T-cell (primary cell): ENCODE measurements at regions not wholly inside any gene's neighbourhood (a gene's known extent, or its start where the extent isn't known, plus 50 kb on each side); places are given as distances from the start of the nearest gene placed in this dataset.

Experiments used
- ATAC-seq, 4 experiments: fragments of 200-7000 bp in 3 of 4; fragments of 150-1000 bp in 1 of 4; cut with Tn5 transposase; replicated peaks in 1 of 4; 1 replicate in 3 of 4; 2 replicates in 1 of 4; pipeline ENCODE4 v1.10.0; 2021; ENCODE audit warnings: moderate library complexity in 3 of 4, mild to moderate bottlenecking in 2 of 4, moderate number of reproducible peaks in 1 of 4
- CTCF ChIA-PET, 2 donors: fragments of 300-600 bp; sonication (Branson Sonifier 250); formaldehyde crosslinking; loops; one replicate each; lab custom pipeline; 2022; ENCODE audit warnings: antibody characterized with exemption in 2 of 2; lab: Charles Lee
- POLR2A ChIA-PET, 2 donors: fragments of 300-600 bp; sonication (Branson Sonifier 250); formaldehyde crosslinking; loops; one replicate each; lab custom pipeline; 2022; ENCODE audit warnings: antibody characterized with exemption in 2 of 2; lab: Charles Lee
- DNase-seq, 35 experiments: peaks; one replicate each; pipeline versions ENCODE4 v3.0.0 to v3.0.0-alpha.2; 2013 to 2023
- H3K27ac ChIP-seq: one replicate; pipeline ENCODE4 v1.5.1; 2013; ENCODE audit warnings: low read length
- H3K27me3 ChIP-seq, 2 experiments: replicated peaks in 1 of 2; 1 replicate in 1 of 2; 2 replicates in 1 of 2; pipeline versions ENCODE4 v1.6.1 to v1.7.0; 2013; ENCODE audit warnings: low read length in 1 of 2, mixed read lengths in 1 of 2; ENCODE audit not compliant: control insufficient read depth in 2 of 2, insufficient read depth in 2 of 2; ENCODE audit errors: extremely low read depth in 1 of 2
- H3K36me3 ChIP-seq, 2 donors: 1 replicate in 1 of 2; 2 replicates in 1 of 2; pipeline versions ENCODE4 v1.6.1 to v1.7.0; 2013; ENCODE audit warnings: low read length in 1 of 2; ENCODE audit not compliant: control insufficient read depth in 2 of 2, insufficient read depth in 1 of 2; ENCODE audit errors: extremely low read depth in 1 of 2
- H3K4me1 ChIP-seq, 2 experiments: 1 replicate in 1 of 2; 2 replicates in 1 of 2; pipeline versions ENCODE4 v1.6.1 to v1.7.0; 2013; ENCODE audit warnings: low read length in 2 of 2, mixed read lengths in 1 of 2; ENCODE audit not compliant: insufficient read depth in 2 of 2, control insufficient read depth in 1 of 2; ENCODE audit errors: extremely low read depth in 1 of 2
- H3K4me3 ChIP-seq, 2 donors: 1 replicate in 1 of 2; 2 replicates in 1 of 2; pipeline versions ENCODE4 v1.5.1 to v1.7.0; 2013; ENCODE audit warnings: mild to moderate bottlenecking in 2 of 2, low read length in 1 of 2, moderate library complexity in 1 of 2; ENCODE audit not compliant: control insufficient read depth in 1 of 2; ENCODE audit errors: extremely low read depth in 1 of 2
- H3K9me3 ChIP-seq: 2 replicates; pipeline ENCODE4 v1.7.0; 2013
- H3K27ac Mint-ChIP-seq, 2 donors: one replicate each; pipeline ENCODE4 v1.8.0; 2020 to 2021; ENCODE audit warnings: mild to moderate bottlenecking in 2 of 2, mixed read lengths in 2 of 2
- H3K27me3 Mint-ChIP-seq, 2 donors: one replicate each; pipeline ENCODE4 v1.8.0; 2021 to 2022; ENCODE audit warnings: mixed read lengths in 2 of 2
- H3K36me3 Mint-ChIP-seq: one replicate; pipeline ENCODE4 v1.8.0; 2021; ENCODE audit warnings: mixed read lengths
- H3K4me1 Mint-ChIP-seq, 3 donors: one replicate each; pipeline ENCODE4 v1.8.0; 2020 to 2022; ENCODE audit warnings: mixed read lengths in 3 of 3, mild to moderate bottlenecking in 1 of 3
- H3K4me3 Mint-ChIP-seq, 3 donors: one replicate each; pipeline ENCODE4 v1.8.0; 2020 to 2022; ENCODE audit warnings: mild to moderate bottlenecking in 3 of 3, mixed read lengths in 3 of 3, moderate library complexity in 3 of 3
- H3K9me3 Mint-ChIP-seq, 3 donors: one replicate each; pipeline ENCODE4 v1.8.0; 2020 to 2022; ENCODE audit warnings: mixed read lengths in 3 of 3
- WGBS: methylation state at CpG from one replicate; pipeline ENCODE4 v1.1.5; 2013; ENCODE audit warnings: missing lambda C conversion rate; ENCODE audit not compliant: insufficient coverage; 5-methylcytosine and 5-hydroxymethylcytosine counted together

DNA sequence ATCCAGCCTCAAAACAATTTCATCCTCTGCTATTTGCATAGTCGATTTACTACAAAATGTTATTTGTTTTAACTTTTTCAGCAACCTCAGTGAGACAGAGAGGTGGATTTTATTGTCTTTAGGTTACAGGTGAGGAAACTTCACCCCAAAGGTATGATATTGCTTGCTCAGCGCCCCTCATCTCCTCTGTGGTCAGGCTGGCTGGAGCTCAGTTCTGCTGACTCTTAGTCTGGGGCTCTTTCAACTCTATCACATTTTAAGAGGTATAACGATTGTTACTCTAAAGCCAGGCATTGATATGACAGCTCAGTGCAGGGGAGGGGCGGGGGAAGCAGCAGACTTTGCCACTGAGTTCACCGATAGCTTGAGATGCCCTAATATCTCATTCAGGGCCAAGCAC, 103.0 kb upstream of the DPH6 start:
- no peak for DNase-seq
- Histone ChIP-seq H3K4me3 (no peak overlapping the region), H3K9me3 (no peaks in the 10 kb centered on the region), H3K4me1 (no peaks in the 10 kb centered on the region), H3K27ac (no peak overlapping the region), H3K27me3 (no peaks in the 10 kb centered on the region), H3K36me3 (no peaks in the 10 kb centered on the region)
- no peak overlapping the region for H3K4me3 Mint-ChIP-seq
- peaks cover 0 to 7% (median 0%) of the 10 kb centered on the region in 3 donors for H3K9me3 Mint-ChIP-seq
- peaks cover 0 to 14% of the 10 kb centered on the region in 2 donors for H3K27me3 Mint-ChIP-seq
- ChIA-PET CTCF (no interaction called here), POLR2A (no interaction called here)
- no peaks in the 10 kb centered on the region for H3K36me3 Mint-ChIP-seq
- H3K27ac Mint-ChIP-seq: no peak overlapping the region
- ATAC-seq: no peak
- 92% methylated on average over 2 of the region's 5 CpGs for WGBS
- no peaks in the 10 kb centered on the region for H3K4me1 Mint-ChIP-seq

DNA sequence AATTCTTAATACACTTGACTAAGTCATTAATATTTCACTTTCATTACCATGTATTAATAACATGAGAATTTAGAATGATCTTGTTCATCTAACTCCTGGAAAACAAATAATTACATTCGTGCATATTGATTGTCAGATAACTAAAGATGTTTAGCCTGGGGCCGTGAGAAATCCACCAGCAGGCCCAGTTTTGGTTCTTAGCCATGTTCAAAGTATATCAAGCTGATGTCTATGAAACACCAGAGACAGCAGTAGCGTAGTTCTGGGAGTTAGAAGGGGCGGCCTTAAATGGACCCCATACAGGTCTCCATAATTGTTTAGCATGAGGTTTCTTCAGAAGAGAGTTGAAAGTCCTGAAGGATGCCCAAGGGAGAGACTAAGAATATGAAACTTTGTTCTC, 103.6 kb upstream of the DPH6 start:
- Mint-ChIP-seq H3K4me1 (no peaks in the 10 kb centered on the region), H3K27me3 (peaks cover 1 to 19% of the 10 kb centered on the region in 2 donors), H3K36me3 (no peaks in the 10 kb centered on the region), H3K9me3 (peaks cover 0 to 7% (median 0%) of the 10 kb centered on the region in 3 donors), H3K4me3 (no peak overlapping the region), H3K27ac (no peak overlapping the region)
- Histone ChIP-seq H3K27me3 (no peaks in the 10 kb centered on the region), H3K36me3 (no peaks in the 10 kb centered on the region), H3K4me1 (no peaks in the 10 kb centered on the region), H3K27ac (no peak overlapping the region), H3K9me3 (no peaks in the 10 kb centered on the region), H3K4me3 (no peak overlapping the region)
- ChIA-PET POLR2A (no interaction called here), CTCF (interaction anchor here in 1 of 2 donors (0.7 kb wide), 1 partner anchor 960 kb away, joined by 4 read pairs; no protein-coding TSS in a partner anchor)
- no peak for DNase-seq
- WGBS: 75% methylated on average over 3 of the region's 4 CpGs
- ATAC-seq: no peak

DNA sequence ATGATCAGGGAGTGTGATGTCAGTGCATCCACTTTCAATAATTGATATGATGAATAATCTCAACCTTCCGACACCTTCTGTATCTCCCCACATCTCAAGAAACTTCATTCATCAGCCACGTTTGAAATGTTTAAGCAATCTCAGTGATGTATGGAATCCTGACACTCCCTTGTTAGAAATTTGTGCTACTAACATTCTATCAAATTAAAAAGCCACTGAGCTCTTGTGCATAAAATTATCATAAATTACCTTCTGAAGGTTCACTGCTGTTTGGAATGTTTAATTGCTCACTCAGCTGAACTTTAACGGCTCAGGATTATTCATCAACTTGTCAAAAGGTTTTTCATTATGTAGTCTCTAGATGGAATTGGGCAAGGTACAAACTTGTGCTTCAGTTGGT, 108.4 kb upstream of the DPH6 start:
- ChIA-PET POLR2A (no interaction called here), CTCF (no interaction called here)

DNA sequence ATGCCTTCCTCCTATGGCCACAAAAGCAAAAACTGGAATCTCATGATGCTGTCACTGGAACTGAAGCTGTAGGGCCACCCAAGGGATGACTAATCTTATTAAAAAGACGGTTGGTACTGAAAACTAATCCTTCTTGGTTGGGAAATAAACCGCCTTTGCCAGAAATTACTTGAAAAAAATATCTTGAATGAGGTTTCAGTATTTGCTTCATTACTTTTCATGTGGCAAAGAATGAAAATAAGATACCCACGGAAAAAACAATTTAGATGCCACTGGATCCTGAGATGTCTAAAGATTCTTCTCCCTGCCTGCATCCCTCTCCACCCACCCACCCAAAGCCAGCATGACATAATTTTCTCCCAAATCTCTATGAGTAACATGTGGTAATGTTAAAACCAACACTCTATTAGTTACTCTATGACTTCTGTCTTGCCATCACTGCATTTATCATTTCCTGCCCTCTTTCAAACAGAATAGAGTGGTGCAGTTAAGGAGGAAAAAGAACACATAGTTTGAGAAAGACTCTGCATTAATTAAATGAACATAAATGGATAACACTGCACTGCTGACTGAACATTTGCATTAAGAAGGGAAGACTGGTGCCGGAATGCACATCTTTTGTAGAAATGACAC, 111.8 kb upstream of the DPH6 start:
- ATAC-seq (no peak), DNase-seq (no peak)
- Mint-ChIP-seq H3K9me3 (no peaks in the 10 kb centered on the region), H3K27ac (no peak overlapping the region), H3K27me3 (peaks cover 1 to 12% of the 10 kb centered on the region in 2 donors), H3K4me3 (no peak overlapping the region), H3K4me1 (no peaks in the 10 kb centered on the region), H3K36me3 (no peaks in the 10 kb centered on the region)
- POLR2A ChIA-PET: no interaction called here
- CTCF ChIA-PET: no interaction called here
- no peaks in the 10 kb centered on the region for H3K36me3 ChIP-seq
- 48% methylated on average over 3 of the region's 4 CpGs for WGBS
- no peak overlapping the region for H3K4me3 ChIP-seq
- H3K27me3 ChIP-seq: no peaks in the 10 kb centered on the region
- no peaks in the 10 kb centered on the region for H3K9me3 ChIP-seq
- H3K27ac ChIP-seq: no peak overlapping the region
- no peaks in the 10 kb centered on the region for H3K4me1 ChIP-seq

More for the DNA sequence above, 108.4 kb upstream of the DPH6 start:
- Histone ChIP-seq H3K9me3 (no peaks in the 10 kb centered on the region), H3K4me3 (no peak overlapping the region), H3K36me3 (no peaks in the 10 kb centered on the region), H3K27me3 (no peaks in the 10 kb centered on the region), H3K4me1 (no peaks in the 10 kb centered on the region), H3K27ac (no peak overlapping the region)
- H3K4me1 Mint-ChIP-seq: no peaks in the 10 kb centered on the region
- ATAC-seq: no peak
- WGBS: 67% methylated on average over 1 of the region's 3 CpGs
- no peak overlapping the region for H3K27ac Mint-ChIP-seq
- peaks cover 1 to 19% of the 10 kb centered on the region in 2 donors for H3K27me3 Mint-ChIP-seq
- no peak overlapping the region for H3K4me3 Mint-ChIP-seq
- H3K36me3 Mint-ChIP-seq: no peaks in the 10 kb centered on the region
- peaks cover 0 to 7% (median 0%) of the 10 kb centered on the region in 3 donors for H3K9me3 Mint-ChIP-seq
- DNase-seq: no peak

DNA sequence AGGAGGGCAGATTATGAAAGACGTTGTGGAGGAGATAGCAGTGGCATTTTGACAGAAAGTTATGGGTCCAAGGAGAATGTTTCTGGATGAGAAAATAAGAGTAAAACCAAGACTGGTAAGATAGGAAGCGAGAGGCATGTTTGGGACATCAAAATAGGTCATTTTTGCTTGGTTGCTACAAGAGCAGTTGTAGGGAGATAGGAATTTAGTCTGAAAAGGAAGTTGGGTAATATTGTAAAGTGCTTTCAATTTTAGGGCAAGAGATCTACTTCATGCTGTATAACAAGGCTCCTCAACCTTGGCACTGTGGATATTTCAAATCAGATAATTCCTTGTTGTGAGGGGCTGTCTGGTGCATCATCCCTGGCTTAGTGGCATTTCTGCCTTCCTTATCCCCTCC, 118.0 kb upstream of the DPH6 start:
- Histone ChIP-seq H3K4me3 (no peak overlapping the region), H3K27ac (no peak overlapping the region), H3K36me3 (no peaks in the 10 kb centered on the region), H3K4me1 (no peaks in the 10 kb centered on the region), H3K27me3 (no peaks in the 10 kb centered on the region), H3K9me3 (no peaks in the 10 kb centered on the region)
- POLR2A ChIA-PET: no interaction called here
- Mint-ChIP-seq H3K9me3 (no peaks in the 10 kb centered on the region), H3K4me1 (peaks cover 0 to 9% (median 2%) of the 10 kb centered on the region in 3 donors), H3K27me3 (peaks cover 0 to 6% of the 10 kb centered on the region in 2 donors), H3K27ac (no peak overlapping the region), H3K4me3 (no peak overlapping the region), H3K36me3 (no peaks in the 10 kb centered on the region)
- DNase-seq: no peak
- no peak for ATAC-seq
- CTCF ChIA-PET: no interaction called here
- WGBS: 74% methylated on average over 2 of the region's 2 CpGs

DNA sequence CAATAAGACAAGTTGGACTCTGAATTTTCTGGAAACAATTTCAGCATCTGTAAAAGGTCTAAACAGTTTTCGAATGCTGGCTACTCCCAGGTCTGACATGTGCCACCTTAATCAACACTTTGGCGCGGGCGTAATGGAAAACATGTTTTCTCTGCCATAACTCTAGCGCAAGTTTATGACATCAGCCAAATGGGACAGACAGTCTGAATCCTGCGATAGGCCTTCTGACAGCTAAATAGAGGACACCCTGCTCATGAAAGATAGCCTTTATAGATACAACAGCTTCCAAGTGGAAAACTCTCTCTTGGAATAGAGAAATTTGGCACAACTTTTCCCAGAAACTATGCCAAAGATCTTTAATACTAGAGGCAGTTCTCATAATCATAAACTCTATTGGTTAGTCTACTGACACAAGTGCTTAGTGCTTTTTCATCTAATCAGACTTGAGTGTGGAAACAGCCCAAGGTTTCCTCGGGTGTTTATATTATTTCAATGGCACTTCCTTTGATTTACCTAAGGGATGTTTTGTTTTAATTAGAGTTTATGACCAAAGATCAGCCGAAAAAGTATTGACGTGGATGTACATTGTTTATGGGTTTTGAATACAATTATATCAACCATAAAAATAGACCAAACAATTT, 120.1 kb upstream of the DPH6 start:
- DNase-seq (no peak), ATAC-seq (no peak)
- POLR2A ChIA-PET: no interaction called here
- peaks cover 0 to 9% (median 2%) of the 10 kb centered on the region in 3 donors for H3K4me1 Mint-ChIP-seq
- WGBS: 91% methylated on average over 4 of the region's 9 CpGs
- peaks cover 0 to 14% of the 10 kb centered on the region in 2 donors for H3K27me3 Mint-ChIP-seq
- CTCF ChIA-PET: no interaction called here
- no peak overlapping the region for H3K27ac Mint-ChIP-seq
- Histone ChIP-seq H3K36me3 (no peaks in the 10 kb centered on the region), H3K27me3 (no peaks in the 10 kb centered on the region), H3K4me1 (no peaks in the 10 kb centered on the region), H3K9me3 (no peaks in the 10 kb centered on the region), H3K27ac (no peak overlapping the region), H3K4me3 (no peak overlapping the region)
- H3K4me3 Mint-ChIP-seq: no peak overlapping the region
- no peaks in the 10 kb centered on the region for H3K9me3 Mint-ChIP-seq
- H3K36me3 Mint-ChIP-seq: no peaks in the 10 kb centered on the region
